ENCODE measurements at regions not wholly inside any gene's neighbourhood (a gene's known extent, or its start where the extent isn't known, plus 50 kb on each side); places are given as distances from the start of the nearest gene placed in this dataset.

DNA sequence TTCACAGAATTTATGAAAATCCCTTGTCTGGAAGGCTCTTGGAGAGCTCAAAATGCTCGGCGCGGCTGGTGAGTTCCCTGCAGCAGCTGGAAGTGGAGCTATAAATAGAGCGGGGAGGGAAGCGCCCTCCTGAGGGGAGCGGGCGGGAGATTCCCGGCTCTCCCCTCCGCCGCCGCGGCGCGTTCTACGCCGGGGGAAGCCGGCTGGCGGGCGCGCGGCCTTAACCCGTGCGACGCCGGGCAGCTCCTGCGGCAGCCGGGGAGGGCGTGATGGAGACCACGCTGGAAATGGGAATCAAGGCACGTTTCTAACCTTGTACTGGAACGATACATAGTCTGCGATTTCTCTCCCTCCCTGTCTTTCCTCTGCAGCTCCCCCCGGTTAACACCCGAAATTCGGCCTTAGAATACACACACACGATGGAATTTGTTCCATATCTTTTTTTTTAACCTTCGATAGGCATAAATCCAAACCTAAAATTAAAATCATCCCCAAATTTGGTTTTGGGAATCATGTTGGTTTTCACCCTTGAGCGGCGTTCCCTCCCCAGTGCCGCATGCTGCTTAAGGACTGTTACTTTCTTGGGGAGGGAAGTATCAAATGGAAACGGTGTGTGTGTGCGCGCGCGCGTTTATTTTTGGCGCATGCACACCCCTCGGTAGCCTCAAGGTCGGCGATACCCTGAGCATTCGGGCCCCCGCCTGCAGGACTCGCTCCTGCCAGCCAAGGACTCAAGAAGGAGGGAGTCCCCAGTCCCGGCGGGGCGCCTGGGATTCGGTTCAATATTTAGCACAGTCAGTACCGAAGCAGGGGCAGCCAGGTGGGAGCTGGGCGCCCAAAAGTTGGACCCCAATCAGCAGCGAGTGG is 306.3 kb upstream of the KCNN2 start:
- no peak for TF ChIP-seq CTCF (IDR thresholded peaks at IDR 0.05; ENCODE audit: control extremely low read depth, extremely low read depth, low read depth, missing control alignments)
- ChIA-PET POLR2A (no interaction called here), CTCF (interaction anchor here (1.1 kb wide), 1 partner anchor 10 kb away, joined by 4 read pairs; no protein-coding TSS in a partner anchor)
- no peak for DNase-seq (ENCODE audit: extremely low spot score)

- ChIA-PET CTCF (interaction anchor here (1.1 kb wide), 1 partner anchor 10 kb away, joined by 4 read pairs; no protein-coding TSS in a partner anchor), POLR2A (no interaction called here)
- no peak for TF ChIP-seq CTCF (IDR thresholded peaks at IDR 0.05; ENCODE audit: control extremely low read depth, extremely low read depth, low read depth, missing control alignments)
- DNase-seq (ENCODE audit: extremely low spot score), result no peak
Measured at GRCh38 chr5:114056185-114056538, 305.7 kb upstream of the KCNN2 start.

GRCh38 chr5:114060866-114061265 is 301.0 kb upstream of the KCNN2 start:
- no peak for DNase-seq (ENCODE audit: extremely low spot score)
- CTCF ChIA-PET, result no interaction called here
- TF ChIP-seq CTCF (IDR thresholded peaks at IDR 0.05; ENCODE audit: control extremely low read depth, extremely low read depth, low read depth, missing control alignments), result no peak
- POLR2A ChIA-PET, result no interaction called here

DNA sequence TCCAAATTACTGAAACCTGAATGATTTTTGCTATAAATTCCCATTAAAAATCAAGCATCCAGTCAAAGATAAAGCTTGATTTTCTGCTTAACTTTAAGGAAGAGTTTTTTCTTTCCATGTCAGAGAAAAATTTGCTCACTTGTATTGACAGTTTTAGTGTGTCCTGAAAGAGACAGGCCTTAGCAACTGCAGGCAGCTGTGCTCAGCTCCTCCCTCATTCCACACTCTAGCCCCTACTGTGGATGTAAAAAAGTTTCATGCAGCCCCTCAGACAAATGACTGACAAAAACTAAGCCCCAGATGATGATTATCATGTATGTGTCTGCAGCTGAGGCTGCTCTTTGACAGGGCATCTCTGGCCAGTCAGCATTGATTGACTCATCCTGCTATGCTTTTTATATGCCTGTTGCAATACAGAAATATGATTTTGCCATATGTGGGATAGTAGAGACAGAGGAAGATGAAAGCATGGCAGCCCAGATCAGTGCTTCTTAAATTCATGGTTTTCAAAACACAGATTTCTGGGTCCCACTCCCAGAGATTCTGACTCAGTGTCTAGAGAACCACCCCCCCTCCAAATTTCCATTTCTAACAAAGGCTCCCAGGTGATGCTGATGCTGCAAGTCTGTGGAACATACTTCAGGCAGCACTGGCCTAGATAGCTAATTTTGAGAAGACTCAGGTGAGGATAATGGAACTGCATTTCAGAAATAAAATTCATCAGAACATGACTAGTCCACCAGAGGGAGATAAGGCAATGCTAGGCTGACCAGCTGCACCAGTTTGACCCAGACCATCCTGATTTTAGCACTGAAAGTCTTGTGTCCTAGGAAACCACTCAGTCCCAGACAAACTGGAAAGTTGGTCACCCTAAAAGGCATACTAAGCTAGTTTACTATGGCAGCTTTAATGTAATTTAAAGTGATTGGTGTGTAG is 298.7 kb upstream of the KCNN2 start:
- ChIA-PET CTCF (interaction anchor here (1.3 to 2.0 kb wide), 2 partner anchors 15 to 16 kb away, joined by 3 to 4 read pairs; no protein-coding TSS in a partner anchor), POLR2A (no interaction called here)
- no peak for DNase-seq (ENCODE audit: extremely low spot score)
- TF ChIP-seq CTCF (IDR thresholded peaks at IDR 0.05; ENCODE audit: control extremely low read depth, extremely low read depth, low read depth, missing control alignments), result no peak

DNA sequence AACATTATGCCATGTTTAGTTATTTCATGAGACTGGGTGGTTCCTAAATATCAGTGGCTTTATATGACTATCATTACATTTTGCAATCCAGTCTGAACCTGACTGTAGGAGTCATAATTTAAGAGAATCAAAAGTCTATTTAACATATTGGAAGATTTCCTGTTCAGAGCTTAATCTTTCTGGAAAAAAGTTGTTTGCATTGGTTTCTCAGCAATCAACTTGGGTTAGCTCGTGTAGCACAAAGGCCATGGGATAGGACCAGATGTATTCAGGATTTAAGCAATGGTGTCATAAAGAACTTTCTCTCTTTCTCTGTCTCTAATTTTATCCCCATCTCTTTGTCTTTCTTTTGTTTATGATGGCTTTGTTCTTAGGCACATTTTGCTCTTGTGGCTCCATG is 296.0 kb upstream of the KCNN2 start:
- ChIA-PET CTCF (interaction anchor here (0.6 to 2.2 kb wide), 5 partner anchors 8 to 1007 kb away, joined by 3 to 10 read pairs (median 5); no protein-coding TSS in a partner anchor), POLR2A (no interaction called here)
- TF ChIP-seq CTCF (IDR thresholded peaks at IDR 0.05; ENCODE audit: control extremely low read depth, extremely low read depth, low read depth, missing control alignments), result no peak
- no peak for DNase-seq (ENCODE audit: extremely low spot score)

GRCh38 chr5:114070093-114070722 is 291.7 kb upstream of the KCNN2 start:
- ChIA-PET POLR2A (no interaction called here), CTCF (no interaction called here)
- DNase-seq (ENCODE audit: extremely low spot score), result no peak
- no peak for TF ChIP-seq CTCF (IDR thresholded peaks at IDR 0.05; ENCODE audit: control extremely low read depth, extremely low read depth, low read depth, missing control alignments)

All from GM10248 (cell line).